ENCODE measurements at regions not wholly inside any gene's neighbourhood (a gene's known extent, or its start where the extent isn't known, plus 50 kb on each side); places are given as distances from the start of the nearest gene placed in this dataset.

- Histone ChIP-seq H2AFZ (ENCODE audit: low read length) (no peak overlapping the region), H4K20me1 (ENCODE audit: insufficient read depth, low read length) (no peaks in the 10 kb centered on the region), H3K4me2 (ENCODE audit: low read length) (no peak overlapping the region), H3K79me2 (ENCODE audit: insufficient read depth, low read length) (no peaks in the 10 kb centered on the region), H3K36me3 (ENCODE audit: insufficient read depth, low read length) (no peaks in the 10 kb centered on the region; the same call in 1 of the 2 replicates), H3K27ac (ENCODE audit: low read depth, low read length, poor library complexity, severe bottlenecking) (no peak overlapping the region), H3F3A (ENCODE audit: insufficient read depth, low read length) (no peaks in the 10 kb centered on the region), H3K4me1 (ENCODE audit: insufficient read depth, low read length, severe bottlenecking) (no peaks in the 10 kb centered on the region), H3K9me3 (ENCODE audit: low read length) (peaks cover 8% of the 10 kb centered on the region), H3K27me3 (ENCODE audit: insufficient read depth, low read length) (no peaks in the 10 kb centered on the region; the same call in 1 of the 2 replicates), H3K9me2 (ENCODE audit: low read depth, low read length) (no peaks in the 10 kb centered on the region), H3K9ac (ENCODE audit: low read length) (no peak overlapping the region), H3K4me3 (ENCODE audit: low read depth, low read length, poor library complexity, severe bottlenecking) (no peak overlapping the region)
- TF ChIP-seq CTCF (IDR thresholded peaks at IDR 0.05; ENCODE audit: low read length) (no peak), EZH2 (IDR thresholded peaks at IDR 0.05; ENCODE audit: borderline replicate concordance, low read length) (no peak)
These were observed 95.9 kb upstream of the LEP start for GRCh38 chr7:128145191-128145590.

- H2AFZ ChIP-seq (ENCODE audit: low read length), result no peak overlapping the region
- peaks cover 8% of the 10 kb centered on the region for H3K9me3 ChIP-seq (ENCODE audit: low read length)
These were observed 95.0 kb upstream of the LEP start for GRCh38 chr7:128146052-128146451.

GRCh38 chr7:128148676-128149075 is 92.4 kb upstream of the LEP start:
- Histone ChIP-seq H3K4me2 (ENCODE audit: low read length) (no peak overlapping the region), H3K9me2 (ENCODE audit: low read depth, low read length) (no peaks in the 10 kb centered on the region), H3K4me1 (ENCODE audit: insufficient read depth, low read length, severe bottlenecking) (no peaks in the 10 kb centered on the region), H3K79me2 (ENCODE audit: insufficient read depth, low read length) (no peaks in the 10 kb centered on the region), H3K36me3 (ENCODE audit: insufficient read depth, low read length) (no peaks in the 10 kb centered on the region; the same call in 1 of the 2 replicates), H3K27me3 (ENCODE audit: insufficient read depth, low read length) (no peaks in the 10 kb centered on the region; the same call in 1 of the 2 replicates), H4K20me1 (ENCODE audit: insufficient read depth, low read length) (no peaks in the 10 kb centered on the region), H3K9ac (ENCODE audit: low read length) (no peak overlapping the region), H2AFZ (ENCODE audit: low read length) (no peak overlapping the region), H3F3A (ENCODE audit: insufficient read depth, low read length) (no peaks in the 10 kb centered on the region), H3K4me3 (ENCODE audit: low read depth, low read length, poor library complexity, severe bottlenecking) (no peak overlapping the region), H3K27ac (ENCODE audit: low read depth, low read length, poor library complexity, severe bottlenecking) (no peak overlapping the region), H3K9me3 (ENCODE audit: low read length) (no peaks in the 10 kb centered on the region; the same call in 1 of the 2 replicates)
- TF ChIP-seq EZH2 (IDR thresholded peaks at IDR 0.05; ENCODE audit: borderline replicate concordance, low read length) (no peak), CTCF (IDR thresholded peaks at IDR 0.05; ENCODE audit: low read length) (no peak)

More at GRCh38 chr7:128146052-128146451, 95.0 kb upstream of the LEP start:
- TF ChIP-seq CTCF (IDR thresholded peaks at IDR 0.05; ENCODE audit: low read length) (no peak), EZH2 (IDR thresholded peaks at IDR 0.05; ENCODE audit: borderline replicate concordance, low read length) (no peak)
- no peaks in the 10 kb centered on the region for H3F3A ChIP-seq (ENCODE audit: insufficient read depth, low read length)
- no peak overlapping the region for H3K4me3 ChIP-seq (ENCODE audit: low read depth, low read length, poor library complexity, severe bottlenecking)
- no peak overlapping the region for H3K9ac ChIP-seq (ENCODE audit: low read length)
- H3K4me2 ChIP-seq (ENCODE audit: low read length), result no peak overlapping the region
- no peaks in the 10 kb centered on the region for H3K9me2 ChIP-seq (ENCODE audit: low read depth, low read length)
- H3K27me3 ChIP-seq (ENCODE audit: insufficient read depth, low read length), result no peaks in the 10 kb centered on the region; the same call in 1 of the 2 replicates
- H3K27ac ChIP-seq (ENCODE audit: low read depth, low read length, poor library complexity, severe bottlenecking), result no peak overlapping the region
- H3K4me1 ChIP-seq (ENCODE audit: insufficient read depth, low read length, severe bottlenecking), result no peaks in the 10 kb centered on the region
- H4K20me1 ChIP-seq (ENCODE audit: insufficient read depth, low read length), result no peaks in the 10 kb centered on the region
- H3K79me2 ChIP-seq (ENCODE audit: insufficient read depth, low read length), result no peaks in the 10 kb centered on the region
- no peaks in the 10 kb centered on the region; the same call in 1 of the 2 replicates for H3K36me3 ChIP-seq (ENCODE audit: insufficient read depth, low read length)

Measured in OCI-LY1 (cell line).